ENCODE measurements at regions not wholly inside any gene's neighbourhood (a gene's known extent, or its start where the extent isn't known, plus 50 kb on each side); places are given as distances from the start of the nearest gene placed in this dataset.

GRCh38 chr9:16071400-16071799, 518.6 kb downstream of the CCDC171 start:
- Histone ChIP-seq H3K36me3 (replicated peaks; ENCODE audit: insufficient read depth, low read length) (no peaks in the 10 kb centered on the region), H3K4me1 (ENCODE audit: low read length) (no peaks in the 10 kb centered on the region), H3K9me2 (replicated peaks; ENCODE audit: insufficient read depth, low read length) (no peaks in the 10 kb centered on the region), H2AFZ (ENCODE audit: low read length) (no peak overlapping the region), H3K9ac (ENCODE audit: low read length) (no peak overlapping the region), H3K9me3 (replicated peaks; ENCODE audit: insufficient read depth, low read length) (no peaks in the 10 kb centered on the region), H3K27ac (ENCODE audit: low read length) (no peak overlapping the region), H3K79me2 (ENCODE audit: low read length) (no peaks in the 10 kb centered on the region), H3K4me2 (ENCODE audit: low read depth, low read length) (no peak overlapping the region), H3K4me3 (ENCODE audit: low read length) (no peak overlapping the region), H4K20me1 (ENCODE audit: insufficient read depth, low read length) (no peaks in the 10 kb centered on the region), H3F3A (ENCODE audit: insufficient read depth, low read length) (no peaks in the 10 kb centered on the region), H3K27me3 (replicated peaks; ENCODE audit: insufficient read depth, low read length) (no peaks in the 10 kb centered on the region)
- no peak for DNase-seq
- TF ChIP-seq CTCF (IDR thresholded peaks at IDR 0.05; ENCODE audit: low read length): no peak
- TF ChIP-seq EZH2 (optimal IDR thresholded peaks at IDR 0.05; ENCODE audit: low read depth, low read length): no peak
- no peak for TF ChIP-seq EZH2phosphoT487 (IDR thresholded peaks at IDR 0.05; ENCODE audit: low read length)

GRCh38 chr9:16074963-16075362, 522.1 kb downstream of the CCDC171 start:
- no peak overlapping the region for H2AFZ ChIP-seq (ENCODE audit: low read length)
- H3K9me3 ChIP-seq (replicated peaks; ENCODE audit: insufficient read depth, low read length): no peaks in the 10 kb centered on the region
- no peak overlapping the region for H3K9ac ChIP-seq (ENCODE audit: low read length)
- no peaks in the 10 kb centered on the region for H3K4me1 ChIP-seq (ENCODE audit: low read length)
- no peak for TF ChIP-seq EZH2phosphoT487 (IDR thresholded peaks at IDR 0.05; ENCODE audit: low read length)
- no peaks in the 10 kb centered on the region for H4K20me1 ChIP-seq (ENCODE audit: insufficient read depth, low read length)
- H3K36me3 ChIP-seq (replicated peaks; ENCODE audit: insufficient read depth, low read length): no peaks in the 10 kb centered on the region
- H3K27me3 ChIP-seq (replicated peaks; ENCODE audit: insufficient read depth, low read length): no peaks in the 10 kb centered on the region
- no peaks in the 10 kb centered on the region for H3F3A ChIP-seq (ENCODE audit: insufficient read depth, low read length)
- no peaks in the 10 kb centered on the region for H3K9me2 ChIP-seq (replicated peaks; ENCODE audit: insufficient read depth, low read length)
- no peak overlapping the region for H3K27ac ChIP-seq (ENCODE audit: low read length)
- no peak overlapping the region for H3K4me2 ChIP-seq (ENCODE audit: low read depth, low read length)
- no peak for DNase-seq
- no peak overlapping the region for H3K4me3 ChIP-seq (ENCODE audit: low read length)
- no peaks in the 10 kb centered on the region for H3K79me2 ChIP-seq (ENCODE audit: low read length)

- Histone ChIP-seq H3K9me3 (replicated peaks; ENCODE audit: insufficient read depth, low read length) (no peaks in the 10 kb centered on the region), H3K79me2 (ENCODE audit: low read length) (no peaks in the 10 kb centered on the region), H3K36me3 (replicated peaks; ENCODE audit: insufficient read depth, low read length) (no peaks in the 10 kb centered on the region), H3K4me2 (ENCODE audit: low read depth, low read length) (no peak overlapping the region), H3F3A (ENCODE audit: insufficient read depth, low read length) (no peaks in the 10 kb centered on the region), H3K9me2 (replicated peaks; ENCODE audit: insufficient read depth, low read length) (no peaks in the 10 kb centered on the region), H3K4me1 (ENCODE audit: low read length) (no peaks in the 10 kb centered on the region), H3K9ac (ENCODE audit: low read length) (no peak overlapping the region), H3K4me3 (ENCODE audit: low read length) (no peak overlapping the region), H2AFZ (ENCODE audit: low read length) (no peak overlapping the region), H3K27ac (ENCODE audit: low read length) (no peak overlapping the region), H3K27me3 (replicated peaks; ENCODE audit: insufficient read depth, low read length) (no peaks in the 10 kb centered on the region), H4K20me1 (ENCODE audit: insufficient read depth, low read length) (no peaks in the 10 kb centered on the region)
- no peak for TF ChIP-seq EZH2 (optimal IDR thresholded peaks at IDR 0.05; ENCODE audit: low read depth, low read length)
- no peak for TF ChIP-seq EZH2phosphoT487 (IDR thresholded peaks at IDR 0.05; ENCODE audit: low read length)
- no peak for TF ChIP-seq CTCF (IDR thresholded peaks at IDR 0.05; ENCODE audit: low read length)
- no peak for DNase-seq
These were observed 522.9 kb downstream of the CCDC171 start for GRCh38 chr9:16075696-16076095.

- Histone ChIP-seq H3K9me3 (replicated peaks; ENCODE audit: insufficient read depth, low read length) (no peaks in the 10 kb centered on the region), H3K4me3 (ENCODE audit: low read length) (no peak overlapping the region), H3K9ac (ENCODE audit: low read length) (no peak overlapping the region), H3K79me2 (ENCODE audit: low read length) (no peaks in the 10 kb centered on the region), H3K9me2 (replicated peaks; ENCODE audit: insufficient read depth, low read length) (no peaks in the 10 kb centered on the region), H4K20me1 (ENCODE audit: insufficient read depth, low read length) (no peaks in the 10 kb centered on the region), H3K4me1 (ENCODE audit: low read length) (no peaks in the 10 kb centered on the region), H3F3A (ENCODE audit: insufficient read depth, low read length) (no peaks in the 10 kb centered on the region), H3K27ac (ENCODE audit: low read length) (no peak overlapping the region), H3K36me3 (replicated peaks; ENCODE audit: insufficient read depth, low read length) (no peaks in the 10 kb centered on the region), H2AFZ (ENCODE audit: low read length) (no peak overlapping the region), H3K27me3 (replicated peaks; ENCODE audit: insufficient read depth, low read length) (no peaks in the 10 kb centered on the region), H3K4me2 (ENCODE audit: low read depth, low read length) (no peak overlapping the region)
- TF ChIP-seq CTCF (IDR thresholded peaks at IDR 0.05; ENCODE audit: low read length): no peak
- TF ChIP-seq EZH2 (optimal IDR thresholded peaks at IDR 0.05; ENCODE audit: low read depth, low read length): no peak
- TF ChIP-seq EZH2phosphoT487 (IDR thresholded peaks at IDR 0.05; ENCODE audit: low read length): no peak
- no peak for DNase-seq
These were observed 523.7 kb downstream of the CCDC171 start for GRCh38 chr9:16076511-16076910.

Measured in MM.1S (cell line).